ENCODE measurements at regions not wholly inside any gene's neighbourhood (a gene's known extent, or its start where the extent isn't known, plus 50 kb on each side); places are given as distances from the start of the nearest gene placed in this dataset.

- TF ChIP-seq CTCF (IDR thresholded peaks at IDR 0.05), result no peak
- peaks cover 2% of the 10 kb centered on the region for H3K4me1 Mint-ChIP-seq
- H3K27me3 ChIP-seq (ENCODE audit: control insufficient read depth in 2 of 2, insufficient read depth in 2 of 2, low read length in 2 of 2), result no peaks in the 10 kb centered on the region
- no peak overlapping the region for H3K4me3 ChIP-seq (replicated peaks in 1 of 3; ENCODE audit: low read depth in 2 of 3, low read length in 3 of 3)
- no peaks in the 10 kb centered on the region for H3K36me3 Mint-ChIP-seq
- no peak overlapping the region for H3K4me3 Mint-ChIP-seq
- no peaks in the 10 kb centered on the region for H3K4me1 ChIP-seq (ENCODE audit: control insufficient read depth in 1 of 2, insufficient read depth in 2 of 2, low read length in 2 of 2)
- no peak overlapping the region for H3K9ac ChIP-seq (ENCODE audit: insufficient read depth, low read length, poor library complexity, severe bottlenecking)
- no peaks in the 10 kb centered on the region for H3K79me2 ChIP-seq (ENCODE audit: insufficient read depth, low read length)
- H3K27me3 Mint-ChIP-seq (ENCODE audit: low read depth in 3 of 3), result peaks cover 6 to 9% (median 7%) of the 10 kb centered on the region in 3 donors
- no peak overlapping the region for H2AFZ ChIP-seq (ENCODE audit: insufficient read depth, low read depth, low read length, poor library complexity, severe bottlenecking)
- H4K20me1 ChIP-seq (ENCODE audit: insufficient read depth, low read length), result no peaks in the 10 kb centered on the region
- DNase-seq, result no peak
- intact Hi-C loops (cut with micrococcal nuclease), result no loop called here
- H3K36me3 ChIP-seq (replicated peaks in 1 of 2; ENCODE audit: control insufficient read depth in 1 of 2, insufficient read depth in 2 of 2, low read length in 2 of 2), result no peaks in the 10 kb centered on the region
- no peak overlapping the region for H3K27ac Mint-ChIP-seq
- peaks cover 0 to 2% (median 0%) of the 10 kb centered on the region in 7 donors for H3K9me3 Mint-ChIP-seq
- 95% methylated on average over 9 of the region's 10 CpGs for WGBS (ENCODE audit: insufficient coverage)
- H3K4me2 ChIP-seq (replicated peaks; ENCODE audit: extremely low read depth, low read length, poor library complexity, severe bottlenecking), result no peak overlapping the region
- H3K27ac ChIP-seq (ENCODE audit: low read depth in 1 of 2, low read length in 2 of 2), result no peak overlapping the region
- no peaks in the 10 kb centered on the region for H3K9me3 ChIP-seq (replicated peaks in 1 of 2; ENCODE audit: control insufficient read depth in 1 of 2, insufficient read depth in 1 of 2, low read length in 2 of 2)
Measured at GRCh38 chr4:8725845-8726244, 133.3 kb downstream of the CPZ start.

GRCh38 chr4:8725071-8725841 lies 132.7 kb downstream of the CPZ start:
- peaks cover 2% of the 10 kb centered on the region for H3K4me1 Mint-ChIP-seq
- DNase-seq, result no peak
- intact Hi-C loops (cut with micrococcal nuclease), result no loop called here
- H3K4me3 ChIP-seq (replicated peaks in 1 of 3; ENCODE audit: low read depth in 2 of 3, low read length in 3 of 3), result no peak overlapping the region
- H3K4me2 ChIP-seq (replicated peaks; ENCODE audit: extremely low read depth, low read length, poor library complexity, severe bottlenecking), result no peak overlapping the region
- WGBS (ENCODE audit: insufficient coverage), result 69% methylated on average over 21 of the region's 26 CpGs
- H3K9me3 ChIP-seq (replicated peaks in 1 of 2; ENCODE audit: control insufficient read depth in 1 of 2, insufficient read depth in 1 of 2, low read length in 2 of 2), result no peaks in the 10 kb centered on the region
- H3K36me3 Mint-ChIP-seq, result no peaks in the 10 kb centered on the region
- no peak overlapping the region for H3K27ac ChIP-seq (ENCODE audit: low read depth in 1 of 2, low read length in 2 of 2)
- no peak for TF ChIP-seq CTCF (IDR thresholded peaks at IDR 0.05)
- H3K9ac ChIP-seq (ENCODE audit: insufficient read depth, low read length, poor library complexity, severe bottlenecking), result no peak overlapping the region
- H3K4me3 Mint-ChIP-seq, result no peak overlapping the region
- no peaks in the 10 kb centered on the region for H3K4me1 ChIP-seq (ENCODE audit: control insufficient read depth in 1 of 2, insufficient read depth in 2 of 2, low read length in 2 of 2)
- H3K9me3 Mint-ChIP-seq, result peaks cover 0 to 2% (median 0%) of the 10 kb centered on the region in 7 donors
- H3K79me2 ChIP-seq (ENCODE audit: insufficient read depth, low read length), result no peaks in the 10 kb centered on the region
- H3K27me3 ChIP-seq (ENCODE audit: control insufficient read depth in 2 of 2, insufficient read depth in 2 of 2, low read length in 2 of 2), result no peaks in the 10 kb centered on the region
- H3K27me3 Mint-ChIP-seq (ENCODE audit: low read depth in 3 of 3), result peaks cover 6 to 7% (median 6%) of the 10 kb centered on the region in 3 donors
- H4K20me1 ChIP-seq (ENCODE audit: insufficient read depth, low read length), result no peaks in the 10 kb centered on the region
- no peaks in the 10 kb centered on the region for H3K36me3 ChIP-seq (replicated peaks in 1 of 2; ENCODE audit: control insufficient read depth in 1 of 2, insufficient read depth in 2 of 2, low read length in 2 of 2)
- no peak overlapping the region for H3K27ac Mint-ChIP-seq
- H2AFZ ChIP-seq (ENCODE audit: insufficient read depth, low read depth, low read length, poor library complexity, severe bottlenecking), result no peak overlapping the region
